ENCODE measurements at regions not wholly inside any gene's neighbourhood (a gene's known extent, or its start where the extent isn't known, plus 50 kb on each side); places are given as distances from the start of the nearest gene placed in this dataset.

DNA sequence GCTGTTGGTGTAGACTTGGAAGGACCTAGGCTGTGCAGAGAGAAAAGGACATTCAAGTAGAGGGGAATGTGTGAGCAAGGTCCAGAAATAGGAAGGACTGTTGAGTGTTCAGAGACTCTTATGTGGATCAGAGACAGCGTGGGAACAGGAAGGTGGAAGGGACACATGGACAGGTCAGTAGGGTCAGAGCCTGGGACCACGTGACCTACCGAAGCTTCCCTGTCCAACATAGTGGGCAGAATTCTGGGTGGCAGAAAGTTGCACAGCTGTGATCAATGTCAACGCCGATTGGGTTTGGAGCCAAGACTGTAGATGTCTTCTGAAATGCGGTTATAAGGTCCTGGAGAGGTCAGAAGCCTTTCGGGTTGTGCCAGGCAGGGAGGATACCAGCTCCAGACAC is 195.9 kb upstream of the MKI67 start:
- Histone ChIP-seq H3F3A (ENCODE audit: insufficient read depth, low read length, poor library complexity, severe bottlenecking) (no peaks in the 10 kb centered on the region), H2AFZ (ENCODE audit: low read depth, low read length) (no peak overlapping the region), H3K27ac (ENCODE audit: low read length) (no peak overlapping the region), H3K9me2 (ENCODE audit: insufficient read depth, low read length) (no peaks in the 10 kb centered on the region), H3K79me2 (replicated peaks; ENCODE audit: insufficient read depth, low read length) (no peaks in the 10 kb centered on the region), H3K36me3 (ENCODE audit: insufficient read depth, low read length) (no peaks in the 10 kb centered on the region), H3K9me3 (ENCODE audit: low read length) (no peaks in the 10 kb centered on the region), H3K4me3 (ENCODE audit: low read length) (no peak overlapping the region), H4K20me1 (ENCODE audit: insufficient read depth) (no peaks in the 10 kb centered on the region), H3K4me2 (ENCODE audit: low read length) (no peak overlapping the region), H3K27me3 (ENCODE audit: insufficient read depth, low read depth, low read length) (no peaks in the 10 kb centered on the region), H3K9ac (ENCODE audit: low read length) (no peak overlapping the region)
- no peak for TF ChIP-seq REST (IDR thresholded peaks at IDR 0.05; ENCODE audit: borderline replicate concordance)

- Histone ChIP-seq H4K20me1 (ENCODE audit: insufficient read depth) (no peaks in the 10 kb centered on the region), H3K36me3 (ENCODE audit: insufficient read depth, low read length) (no peaks in the 10 kb centered on the region), H3K27ac (ENCODE audit: low read length) (no peak overlapping the region), H3K79me2 (replicated peaks; ENCODE audit: insufficient read depth, low read length) (no peaks in the 10 kb centered on the region), H2AFZ (ENCODE audit: low read depth, low read length) (no peak overlapping the region), H3K9ac (ENCODE audit: low read length) (no peak overlapping the region), H3K9me2 (ENCODE audit: insufficient read depth, low read length) (no peaks in the 10 kb centered on the region), H3F3A (ENCODE audit: insufficient read depth, low read length, poor library complexity, severe bottlenecking) (no peaks in the 10 kb centered on the region), H3K9me3 (ENCODE audit: low read length) (no peaks in the 10 kb centered on the region), H3K4me2 (ENCODE audit: low read length) (no peak overlapping the region), H3K4me3 (ENCODE audit: low read length) (no peak overlapping the region), H3K27me3 (ENCODE audit: insufficient read depth, low read depth, low read length) (no peaks in the 10 kb centered on the region)
- TF ChIP-seq POLR2AphosphoS5 (IDR thresholded peaks at IDR 0.05) (no peak), EP300 (conservative IDR thresholded peaks at IDR 0.05; ENCODE audit: poor library complexity, severe bottlenecking) (no peak), REST (IDR thresholded peaks at IDR 0.05; ENCODE audit: borderline replicate concordance) (no peak), MXI1 (conservative IDR thresholded peaks at IDR 0.05; ENCODE audit: poor library complexity, severe bottlenecking) (no peak), SMC3 (conservative IDR thresholded peaks at IDR 0.05; ENCODE audit: poor library complexity) (no peak), TAF1 (IDR thresholded peaks at IDR 0.05; ENCODE audit: low read depth) (no peak), RAD21 (conservative IDR thresholded peaks at IDR 0.05) (no peak), EZH2 (IDR thresholded peaks at IDR 0.05; ENCODE audit: borderline replicate concordance, insufficient read depth, low read length, poor library complexity, severe bottlenecking) (no peak)
- TF ChIP-seq, protein P1, sequence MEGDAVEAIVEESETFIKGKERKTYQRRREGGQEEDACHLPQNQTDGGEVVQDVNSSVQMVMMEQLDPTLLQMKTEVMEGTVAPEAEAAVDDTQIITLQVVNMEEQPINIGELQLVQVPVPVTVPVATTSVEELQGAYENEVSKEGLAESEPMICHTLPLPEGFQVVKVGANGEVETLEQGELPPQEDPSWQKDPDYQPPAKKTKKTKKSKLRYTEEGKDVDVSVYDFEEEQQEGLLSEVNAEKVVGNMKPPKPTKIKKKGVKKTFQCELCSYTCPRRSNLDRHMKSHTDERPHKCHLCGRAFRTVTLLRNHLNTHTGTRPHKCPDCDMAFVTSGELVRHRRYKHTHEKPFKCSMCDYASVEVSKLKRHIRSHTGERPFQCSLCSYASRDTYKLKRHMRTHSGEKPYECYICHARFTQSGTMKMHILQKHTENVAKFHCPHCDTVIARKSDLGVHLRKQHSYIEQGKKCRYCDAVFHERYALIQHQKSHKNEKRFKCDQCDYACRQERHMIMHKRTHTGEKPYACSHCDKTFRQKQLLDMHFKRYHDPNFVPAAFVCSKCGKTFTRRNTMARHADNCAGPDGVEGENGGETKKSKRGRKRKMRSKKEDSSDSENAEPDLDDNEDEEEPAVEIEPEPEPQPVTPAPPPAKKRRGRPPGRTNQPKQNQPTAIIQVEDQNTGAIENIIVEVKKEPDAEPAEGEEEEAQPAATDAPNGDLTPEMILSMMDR (IDR thresholded peaks at IDR 0.05; ENCODE audit: poor library complexity, severe bottlenecking): no peak
Measured at GRCh38 chr10:128322950-128323349, 196.7 kb upstream of the MKI67 start.
